HG03135 (cell line): ENCODE measurements at regions not wholly inside any gene's neighbourhood (a gene's known extent, or its start where the extent isn't known, plus 50 kb on each side); places are given as distances from the start of the nearest gene placed in this dataset.
A peak's percentile ranks its signal among the peaks of the same experiment; 100 is the strongest.
"Not testable (repeated sequence)": the region's sequence is repeated elsewhere in the genome, so short reads cannot be mapped to it uniquely, and the experiment has no call there.

Experiments used
- ATAC-seq: cut with Tn5 transposase; IDR thresholded peaks from one replicate; pipeline ENCODE4 v1.9.1; 2021; ENCODE audit warnings: mild to moderate bottlenecking, moderate library complexity; ENCODE audit not compliant: unreplicated experiment

- ATAC-seq = no peak
These were observed 296.4 kb downstream of the ADAMTS20 start for GRCh38 chr12:43255522-43256111.

GRCh38 chr12:43252585-43252984 lies 299.4 kb downstream of the ADAMTS20 start:
- no peak for ATAC-seq

- ATAC-seq = no peak
These were observed 306.1 kb downstream of the ADAMTS20 start for GRCh38 chr12:43245947-43246346.

- ATAC-seq = no peak
These were observed 310.0 kb downstream of the ADAMTS20 start for GRCh38 chr12:43241986-43242385.

GRCh38 chr12:43238281-43238680 lies 313.7 kb downstream of the ADAMTS20 start:
- ATAC-seq = no peak

- no peak for ATAC-seq
These were observed 314.6 kb downstream of the ADAMTS20 start for GRCh38 chr12:43237238-43237879.

- ATAC-seq = no peak
These were observed 316.3 kb downstream of the ADAMTS20 start for GRCh38 chr12:43235721-43236120.

- ATAC-seq = no peak
These were observed 318.1 kb downstream of the ADAMTS20 start for GRCh38 chr12:43233861-43234260.

GRCh38 chr12:43226151-43226550 lies 325.9 kb downstream of the ADAMTS20 start:
- ATAC-seq = no peak

GRCh38 chr12:43224190-43224805 lies 327.7 kb downstream of the ADAMTS20 start:
- not testable (repeated sequence) for ATAC-seq

GRCh38 chr12:43222796-43223195 lies 329.2 kb downstream of the ADAMTS20 start:
- no peak for ATAC-seq

- no peak for ATAC-seq
These were observed 330.8 kb downstream of the ADAMTS20 start for GRCh38 chr12:43221216-43221615.

- ATAC-seq = no peak
These were observed 335.5 kb downstream of the ADAMTS20 start for GRCh38 chr12:43216490-43216889.

GRCh38 chr12:43214166-43214565 lies 337.8 kb downstream of the ADAMTS20 start:
- no peak for ATAC-seq

GRCh38 chr12:43213608-43214007 lies 338.4 kb downstream of the ADAMTS20 start:
- ATAC-seq = no peak

GRCh38 chr12:43210485-43211192 lies 341.4 kb downstream of the ADAMTS20 start:
- ATAC-seq = peak; percentile 83

- ATAC-seq = no peak
These were observed 343.4 kb downstream of the ADAMTS20 start for GRCh38 chr12:43208627-43209026.

GRCh38 chr12:43208221-43208620 lies 343.8 kb downstream of the ADAMTS20 start:
- ATAC-seq = no peak

GRCh38 chr12:43206396-43206795 lies 345.6 kb downstream of the ADAMTS20 start:
- no peak for ATAC-seq

GRCh38 chr12:43198608-43199007 lies 353.4 kb downstream of the ADAMTS20 start:
- ATAC-seq = no peak

GRCh38 chr12:43196268-43196907 lies 355.6 kb downstream of the ADAMTS20 start:
- ATAC-seq = no peak
